HCT116 (cell line): ENCODE measurements at regions not wholly inside any gene's neighbourhood (a gene's known extent, or its start where the extent isn't known, plus 50 kb on each side); places are given as distances from the start of the nearest gene placed in this dataset.

Experiments
- POLR2A ChIP-seq: IDR thresholded peaks from 2 replicates; pipeline ENCODE4 v1.7.0; 2011; ENCODE audit warnings: borderline replicate concordance; ENCODE audit not compliant: insufficient read depth, insufficient read length; ENCODE audit errors: extremely low read depth
- RAD21 ChIP-seq: IDR thresholded peaks from 2 replicates; pipeline ENCODE4 v1.6.1; 2012; ENCODE audit warnings: low read depth, mild to moderate bottlenecking
- YY1 ChIP-seq: IDR thresholded peaks from 2 replicates; pipeline ENCODE4 v1.6.1; 2011; ENCODE audit warnings: low read length, low read depth, moderate library complexity, mild to moderate bottlenecking; ENCODE audit not compliant: insufficient replicate concordance; ENCODE audit errors: extremely low read depth
- ZBTB33 ChIP-seq: IDR thresholded peaks from 2 replicates; pipeline ENCODE4 v1.6.1; 2011; ENCODE audit warnings: mild to moderate bottlenecking, low read length, moderate library complexity; ENCODE audit not compliant: insufficient replicate concordance; ENCODE audit errors: extremely low read depth
- TF ChIP-seq, protein P1 (sequence below), 3 experiments: fragments of 200-600 bp in 1 of 3; sonication (generic) in 1 of 3; IDR thresholded peaks in 2 of 3; conservative IDR thresholded peaks in 1 of 3; 2 replicates each; pipeline ENCODE4 v1.5.1; 2012 to 2017; ENCODE audit warnings: low read depth in 2 of 3, low read length in 2 of 3, antibody characterized with exemption in 1 of 3, borderline replicate concordance in 1 of 3, control low read depth in 1 of 3, mild to moderate bottlenecking in 1 of 3, mixed read lengths in 1 of 3, mixed run types in 1 of 3, moderate library complexity in 1 of 3; ENCODE audit not compliant: insufficient read depth in 1 of 3
- TF ChIP-seq, protein P2 (sequence below): IDR thresholded peaks from 2 replicates; pipeline ENCODE4 v1.6.1; 2012

- TF ChIP-seq ZBTB33 (no peak), YY1 (no peak), POLR2A (no peak), RAD21 (no peak)
- TF ChIP-seq, protein P1, sequence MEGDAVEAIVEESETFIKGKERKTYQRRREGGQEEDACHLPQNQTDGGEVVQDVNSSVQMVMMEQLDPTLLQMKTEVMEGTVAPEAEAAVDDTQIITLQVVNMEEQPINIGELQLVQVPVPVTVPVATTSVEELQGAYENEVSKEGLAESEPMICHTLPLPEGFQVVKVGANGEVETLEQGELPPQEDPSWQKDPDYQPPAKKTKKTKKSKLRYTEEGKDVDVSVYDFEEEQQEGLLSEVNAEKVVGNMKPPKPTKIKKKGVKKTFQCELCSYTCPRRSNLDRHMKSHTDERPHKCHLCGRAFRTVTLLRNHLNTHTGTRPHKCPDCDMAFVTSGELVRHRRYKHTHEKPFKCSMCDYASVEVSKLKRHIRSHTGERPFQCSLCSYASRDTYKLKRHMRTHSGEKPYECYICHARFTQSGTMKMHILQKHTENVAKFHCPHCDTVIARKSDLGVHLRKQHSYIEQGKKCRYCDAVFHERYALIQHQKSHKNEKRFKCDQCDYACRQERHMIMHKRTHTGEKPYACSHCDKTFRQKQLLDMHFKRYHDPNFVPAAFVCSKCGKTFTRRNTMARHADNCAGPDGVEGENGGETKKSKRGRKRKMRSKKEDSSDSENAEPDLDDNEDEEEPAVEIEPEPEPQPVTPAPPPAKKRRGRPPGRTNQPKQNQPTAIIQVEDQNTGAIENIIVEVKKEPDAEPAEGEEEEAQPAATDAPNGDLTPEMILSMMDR (IDR thresholded peaks at IDR 0.05 in 2 of 3, conservative IDR thresholded peaks at IDR 0.05 in 1 of 3; ENCODE audit: borderline replicate concordance in 1 of 3, insufficient read depth in 1 of 3, low read depth in 2 of 3, low read length in 2 of 3), result no peak
- TF ChIP-seq, protein P2, sequence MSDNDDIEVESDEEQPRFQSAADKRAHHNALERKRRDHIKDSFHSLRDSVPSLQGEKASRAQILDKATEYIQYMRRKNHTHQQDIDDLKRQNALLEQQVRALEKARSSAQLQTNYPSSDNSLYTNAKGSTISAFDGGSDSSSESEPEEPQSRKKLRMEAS, result no peak
Observed at GRCh38 chr12:25854991-25855390, 103.5 kb upstream of the RASSF8 start.
